WERI-Rb-1 (cell line): ENCODE measurements at regions not wholly inside any gene's neighbourhood (a gene's known extent, or its start where the extent isn't known, plus 50 kb on each side); places are given as distances from the start of the nearest gene placed in this dataset.

Experiments used
- DNase-seq: peaks from one replicate; pipeline ENCODE4 v3.0.0-alpha.2; 2020
- H3K27ac ChIP-seq: fragments of 250-450 bp; sonication (Bioruptor Pico); 2 replicates; pipeline ENCODE4 v1.5.1; 2020; ENCODE audit warnings: mild to moderate bottlenecking, moderate library complexity
- H3K27me3 ChIP-seq: fragments of 250-450 bp; sonication (Bioruptor Pico); 2 replicates; pipeline ENCODE4 v1.5.1; 2021; ENCODE audit warnings: mild to moderate bottlenecking, low read depth, moderate library complexity; ENCODE audit not compliant: insufficient read depth, severe bottlenecking
- H3K36me3 ChIP-seq: fragments of 250-450 bp; sonication (Bioruptor Pico); 2 replicates; pipeline ENCODE4 v1.5.1; 2020; ENCODE audit warnings: mild to moderate bottlenecking, moderate library complexity
- H3K4me3 ChIP-seq: 2 replicates; pipeline ENCODE4 v1.5.1; 2011; ENCODE audit warnings: low read depth, mild to moderate bottlenecking, control low read depth, low read length
- H3K9me3 ChIP-seq: fragments of 250-450 bp; sonication (Bioruptor Pico); 2 replicates; pipeline ENCODE4 v1.5.1; 2021; ENCODE audit warnings: mild to moderate bottlenecking, moderate library complexity; ENCODE audit not compliant: severe bottlenecking
- TF ChIP-seq, protein P1 (sequence below): IDR thresholded peaks from 2 replicates; pipeline ENCODE4 v1.5.1; 2011; ENCODE audit warnings: low read depth, mild to moderate bottlenecking, control low read depth, inconsistent platforms, low read length

DNA sequence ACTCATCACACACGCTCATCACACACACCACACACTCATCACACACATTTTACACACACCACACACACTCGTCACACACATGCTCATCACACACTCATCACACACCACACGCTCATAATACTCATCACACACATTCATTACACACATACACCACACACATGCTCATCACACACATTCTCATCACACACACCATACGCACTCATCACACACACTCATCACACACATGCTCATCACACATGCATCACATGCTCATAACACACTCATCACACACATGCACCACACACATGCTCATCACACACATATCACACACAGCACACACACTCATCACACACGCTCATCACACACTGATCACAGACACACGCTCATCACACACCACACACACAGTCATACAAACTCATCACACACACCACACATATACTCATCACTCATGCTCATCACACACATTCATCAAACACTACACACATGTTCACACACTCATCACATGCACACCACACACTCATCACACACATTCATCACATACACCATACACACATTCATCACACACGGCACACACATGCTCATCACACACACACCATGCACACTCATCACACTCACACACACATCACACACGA is 247.1 kb upstream of the SGCG start:
- no peak for DNase-seq

DNA sequence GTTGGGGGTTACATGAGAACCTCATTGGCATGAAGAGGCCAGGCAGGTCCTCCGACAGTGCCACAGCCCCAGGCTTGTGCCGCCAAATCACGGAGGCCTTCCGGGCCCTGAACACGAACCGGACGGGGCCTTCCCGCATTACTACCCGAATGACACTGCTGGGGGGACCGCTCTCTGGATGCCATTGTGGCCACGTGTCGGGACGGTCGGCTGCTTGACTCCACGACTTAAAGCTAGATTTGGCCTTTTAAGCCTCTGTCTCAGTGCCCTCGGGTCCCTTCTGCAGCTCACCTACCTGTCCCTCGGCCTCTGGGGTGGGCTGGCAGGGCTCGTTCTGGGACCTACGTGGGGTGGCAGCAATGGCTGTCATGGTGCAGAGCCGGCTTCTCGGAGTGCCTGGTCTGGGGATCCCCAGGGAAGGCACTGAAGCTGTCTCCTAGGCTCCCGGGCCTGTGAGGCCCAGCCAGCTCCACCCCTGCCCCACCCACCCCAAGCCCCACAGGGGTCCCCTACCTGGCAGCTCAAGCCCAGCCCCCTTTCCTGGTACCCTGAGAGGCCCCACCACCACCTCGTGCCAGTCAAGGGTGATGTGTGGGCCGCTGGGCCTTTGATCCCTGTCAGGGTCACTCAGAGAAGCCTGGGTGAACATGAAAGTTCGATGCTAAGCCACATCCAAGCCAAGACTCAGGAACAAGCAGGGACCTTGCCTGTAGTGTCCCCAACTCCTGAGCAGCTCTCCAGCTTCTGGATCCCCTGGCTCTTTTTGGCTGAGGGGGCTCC is 245.8 kb upstream of the SGCG start:
- H3K27me3 ChIP-seq, result peaks cover 41% of the 10 kb centered on the region
- TF ChIP-seq, protein P1, sequence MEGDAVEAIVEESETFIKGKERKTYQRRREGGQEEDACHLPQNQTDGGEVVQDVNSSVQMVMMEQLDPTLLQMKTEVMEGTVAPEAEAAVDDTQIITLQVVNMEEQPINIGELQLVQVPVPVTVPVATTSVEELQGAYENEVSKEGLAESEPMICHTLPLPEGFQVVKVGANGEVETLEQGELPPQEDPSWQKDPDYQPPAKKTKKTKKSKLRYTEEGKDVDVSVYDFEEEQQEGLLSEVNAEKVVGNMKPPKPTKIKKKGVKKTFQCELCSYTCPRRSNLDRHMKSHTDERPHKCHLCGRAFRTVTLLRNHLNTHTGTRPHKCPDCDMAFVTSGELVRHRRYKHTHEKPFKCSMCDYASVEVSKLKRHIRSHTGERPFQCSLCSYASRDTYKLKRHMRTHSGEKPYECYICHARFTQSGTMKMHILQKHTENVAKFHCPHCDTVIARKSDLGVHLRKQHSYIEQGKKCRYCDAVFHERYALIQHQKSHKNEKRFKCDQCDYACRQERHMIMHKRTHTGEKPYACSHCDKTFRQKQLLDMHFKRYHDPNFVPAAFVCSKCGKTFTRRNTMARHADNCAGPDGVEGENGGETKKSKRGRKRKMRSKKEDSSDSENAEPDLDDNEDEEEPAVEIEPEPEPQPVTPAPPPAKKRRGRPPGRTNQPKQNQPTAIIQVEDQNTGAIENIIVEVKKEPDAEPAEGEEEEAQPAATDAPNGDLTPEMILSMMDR, result no peak
- H3K27ac ChIP-seq, result no peak overlapping the region
- peaks cover 6% of the 10 kb centered on the region for H3K9me3 ChIP-seq
- DNase-seq, result no peak
- no peaks in the 10 kb centered on the region for H3K36me3 ChIP-seq
- no peak overlapping the region for H3K4me3 ChIP-seq

More for the DNA sequence above, 247.1 kb upstream of the SGCG start:
- Histone ChIP-seq H3K27me3 (peaks cover 39% of the 10 kb centered on the region), H3K4me3 (no peak overlapping the region), H3K27ac (no peak overlapping the region), H3K36me3 (no peaks in the 10 kb centered on the region), H3K9me3 (peaks cover 2% of the 10 kb centered on the region)
- TF ChIP-seq, protein P1, result no peak

DNA sequence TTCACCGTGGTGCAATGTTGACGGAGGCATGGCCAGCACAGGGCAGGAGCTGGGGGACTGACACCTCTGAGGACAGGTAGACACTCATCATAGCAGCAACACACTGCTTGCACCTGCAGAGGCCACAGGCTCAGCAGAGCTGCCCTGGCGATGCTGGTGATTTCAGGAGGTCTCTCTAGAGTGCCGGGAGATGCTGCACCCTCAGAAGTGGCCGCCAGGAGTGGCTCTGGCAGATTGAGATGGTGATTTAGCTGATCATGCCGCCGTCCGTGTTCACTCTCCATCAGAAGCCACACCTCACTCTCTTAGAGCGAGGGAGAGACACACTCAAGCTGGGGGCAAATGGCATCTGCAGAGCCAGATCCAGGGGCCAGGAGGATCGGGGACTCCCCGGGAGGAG is 244.6 kb upstream of the SGCG start:
- H3K36me3 ChIP-seq, result no peaks in the 10 kb centered on the region
- no peak for DNase-seq
- no peak overlapping the region for H3K27ac ChIP-seq
- peaks cover 6% of the 10 kb centered on the region for H3K9me3 ChIP-seq
- H3K27me3 ChIP-seq, result peaks cover 50% of the 10 kb centered on the region
- H3K4me3 ChIP-seq, result no peak overlapping the region
- TF ChIP-seq, protein P1, result no peak

DNA sequence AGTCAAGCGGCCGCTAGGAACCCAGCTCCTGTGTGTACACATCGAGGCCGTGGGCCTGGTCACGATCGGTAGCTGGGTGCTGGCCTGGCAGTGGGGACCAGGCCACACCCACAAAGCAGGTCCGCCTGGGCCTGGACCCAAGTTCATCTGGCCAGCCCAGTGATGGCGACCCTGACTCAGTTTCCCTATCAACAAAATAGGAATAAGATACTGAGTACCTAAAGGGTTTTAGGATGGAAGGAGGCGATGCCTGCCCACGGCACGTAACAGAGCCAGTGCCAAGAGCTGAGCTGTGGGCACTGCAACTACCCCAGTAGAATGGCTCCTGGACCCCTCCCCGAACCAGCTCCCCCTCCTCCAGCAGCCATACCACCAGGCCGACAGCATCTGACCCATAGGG is 243.5 kb upstream of the SGCG start:
- Histone ChIP-seq H3K27ac (no peak overlapping the region), H3K36me3 (no peaks in the 10 kb centered on the region), H3K9me3 (peaks cover 6% of the 10 kb centered on the region), H3K27me3 (peaks cover 46% of the 10 kb centered on the region), H3K4me3 (no peak overlapping the region)
- TF ChIP-seq, protein P1, result no peak
- no peak for DNase-seq

DNA sequence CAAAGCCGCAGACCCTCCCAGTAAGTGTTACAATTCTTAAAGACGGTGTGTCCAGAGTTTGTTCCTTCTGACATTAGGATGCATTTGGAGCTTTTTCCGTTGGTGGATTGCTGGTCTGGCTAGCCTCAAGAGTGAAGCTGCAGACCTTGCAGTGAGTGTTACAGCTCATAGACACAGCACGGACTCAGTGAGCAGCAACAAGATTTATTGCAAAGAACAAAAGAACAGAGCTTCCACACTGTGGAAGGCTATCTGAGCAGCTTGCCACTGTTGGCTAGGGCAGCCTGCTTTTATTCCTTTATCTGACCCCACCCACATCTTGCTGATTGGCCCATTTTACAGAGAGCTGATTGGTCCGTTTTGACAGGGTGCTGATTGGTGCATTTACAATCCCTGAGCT is 242.8 kb upstream of the SGCG start:
- Histone ChIP-seq H3K4me3 (no peak overlapping the region), H3K9me3 (peaks cover 6% of the 10 kb centered on the region), H3K27me3 (peaks cover 46% of the 10 kb centered on the region), H3K36me3 (no peaks in the 10 kb centered on the region), H3K27ac (no peak overlapping the region)
- TF ChIP-seq, protein P1, result no peak
- no peak for DNase-seq
